CD14-positive monocyte (primary cell): ENCODE measurements at regions not wholly inside any gene's neighbourhood (a gene's known extent, or its start where the extent isn't known, plus 50 kb on each side); places are given as distances from the start of the nearest gene placed in this dataset.

ENCODE experiments used
- DNase-seq, 3 donors: peaks; one replicate each; pipeline ENCODE4 v3.0.0-alpha.2; 2011 to 2022
- H2AFZ ChIP-seq: 2 replicates; pipeline ENCODE4 v1.6.0; 2012; ENCODE audit warnings: mild to moderate bottlenecking, low read depth, low read length, inconsistent platforms; ENCODE audit not compliant: insufficient read depth, poor library complexity, severe bottlenecking
- H3K27ac ChIP-seq, 2 donors: 1 replicate in 1 of 2; 2 replicates in 1 of 2; pipeline ENCODE4 v1.5.1; 2012 to 2013; ENCODE audit warnings: low read length in 2 of 2, control low read depth in 1 of 2, inconsistent platforms in 1 of 2, low read depth in 1 of 2, mild to moderate bottlenecking in 1 of 2
- H3K27me3 ChIP-seq, 2 donors: one replicate each; pipeline versions ENCODE4 v1.6.0 to v1.6.1; 2011 to 2013; ENCODE audit warnings: low read length in 2 of 2; ENCODE audit not compliant: control insufficient read depth in 2 of 2, insufficient read depth in 2 of 2
- H3K36me3 ChIP-seq, 2 donors: replicated peaks in 1 of 2; 1 replicate in 1 of 2; 2 replicates in 1 of 2; pipeline versions ENCODE4 v1.5.1 to v1.6.1; 2012 to 2013; ENCODE audit warnings: low read length in 2 of 2, control low read depth in 1 of 2, inconsistent platforms in 1 of 2, mild to moderate bottlenecking in 1 of 2; ENCODE audit not compliant: insufficient read depth in 2 of 2, control insufficient read depth in 1 of 2
- H3K4me1 ChIP-seq, 2 donors: 1 replicate in 1 of 2; 2 replicates in 1 of 2; pipeline versions ENCODE4 v1.5.1 to v1.6.1; 2012 to 2013; ENCODE audit warnings: low read length in 2 of 2, control low read depth in 1 of 2, inconsistent platforms in 1 of 2, mild to moderate bottlenecking in 1 of 2, moderate library complexity in 1 of 2; ENCODE audit not compliant: insufficient read depth in 2 of 2, control insufficient read depth in 1 of 2
- H3K4me2 ChIP-seq: replicated peaks from 2 replicates; pipeline ENCODE3; 2012; ENCODE audit warnings: low read length, moderate library complexity, mild to moderate bottlenecking; ENCODE audit not compliant: poor library complexity, severe bottlenecking; ENCODE audit errors: extremely low read depth
- H3K4me3 ChIP-seq, 3 experiments: fragments of 200-600 bp in 1 of 3; sonication (generic) in 1 of 3; replicated peaks in 1 of 3; 1 replicate in 2 of 3; 2 replicates in 1 of 3; pipeline ENCODE4 v1.5.1; 2011 to 2013; ENCODE audit warnings: low read length in 3 of 3, mild to moderate bottlenecking in 3 of 3, control low read depth in 2 of 3, low read depth in 2 of 3, inconsistent platforms in 1 of 3, moderate library complexity in 1 of 3
- H3K79me2 ChIP-seq: 2 replicates; pipeline ENCODE4 v1.6.0; 2012; ENCODE audit warnings: mild to moderate bottlenecking, control low read depth, inconsistent platforms, low read length, moderate library complexity; ENCODE audit not compliant: insufficient read depth
- H3K9ac ChIP-seq: 2 replicates; pipeline ENCODE4 v1.6.0; 2017; ENCODE audit warnings: low read length, mild to moderate bottlenecking; ENCODE audit not compliant: insufficient read depth, poor library complexity, severe bottlenecking
- H3K9me3 ChIP-seq, 2 donors: replicated peaks in 1 of 2; 1 replicate in 1 of 2; 2 replicates in 1 of 2; pipeline versions ENCODE4 v1.5.1 to v1.6.1; 2012 to 2013; ENCODE audit warnings: low read length in 2 of 2, control low read depth in 1 of 2; ENCODE audit not compliant: control insufficient read depth in 1 of 2, insufficient read depth in 1 of 2
- H4K20me1 ChIP-seq: 2 replicates; pipeline ENCODE4 v1.6.0; 2012; ENCODE audit warnings: mild to moderate bottlenecking, low read length, control low read depth, moderate library complexity; ENCODE audit not compliant: insufficient read depth
- H3K27ac Mint-ChIP-seq, 7 donors: one replicate each; pipeline ENCODE4 v1.8.0; 2020; ENCODE audit warnings: mild to moderate bottlenecking in 7 of 7, mixed read lengths in 7 of 7, moderate library complexity in 6 of 7, inconsistent platforms in 2 of 7
- H3K27me3 Mint-ChIP-seq, 3 donors: one replicate each; pipeline ENCODE4 v1.8.0; 2021 to 2022; ENCODE audit warnings: low read depth in 3 of 3, mild to moderate bottlenecking in 3 of 3, mixed read lengths in 3 of 3, moderate library complexity in 3 of 3, inconsistent platforms in 1 of 3
- H3K36me3 Mint-ChIP-seq, 2 donors: one replicate each; pipeline ENCODE4 v1.8.0; 2020; ENCODE audit warnings: mixed read lengths in 2 of 2, inconsistent platforms in 1 of 2, mild to moderate bottlenecking in 1 of 2
- H3K4me1 Mint-ChIP-seq: one replicate; pipeline ENCODE4 v1.8.0; 2020; ENCODE audit warnings: mild to moderate bottlenecking, mixed read lengths
- H3K4me3 Mint-ChIP-seq, 2 donors: one replicate each; pipeline ENCODE4 v1.8.0; 2020; ENCODE audit warnings: mild to moderate bottlenecking in 2 of 2, mixed read lengths in 2 of 2, moderate library complexity in 1 of 2
- H3K9me3 Mint-ChIP-seq, 7 donors: one replicate each; pipeline ENCODE4 v1.8.0; 2020 to 2022; ENCODE audit warnings: mixed read lengths in 7 of 7, mild to moderate bottlenecking in 6 of 7, moderate library complexity in 6 of 7, inconsistent platforms in 2 of 7
- CTCF ChIP-seq: fragments of 200-600 bp; IDR thresholded peaks from one replicate; pipeline ENCODE4 v1.8.0; 2022; ENCODE audit warnings: antibody characterized with exemption, mild to moderate bottlenecking
- WGBS: methylation state at CpG from one replicate; pipeline ENCODE4 v1.1.5; 2013; ENCODE audit warnings: missing lambda C conversion rate; ENCODE audit not compliant: insufficient coverage; 5-methylcytosine and 5-hydroxymethylcytosine counted together
- intact Hi-C, 2 donors: fragments of 100-400 bp; cut with micrococcal nuclease; formaldehyde crosslinking; loops; one replicate each; pipeline versions ENCODE4 v1.15.0 to v1.15.1; 2023

- H2AFZ ChIP-seq, result no peak overlapping the region
- H3K4me3 Mint-ChIP-seq, result no peak overlapping the region
- H3K4me3 ChIP-seq, result no peak overlapping the region
- TF ChIP-seq CTCF, result no peak
- no peaks in the 10 kb centered on the region for H4K20me1 ChIP-seq
- H3K27me3 ChIP-seq, result no peaks in the 10 kb centered on the region
- H3K36me3 Mint-ChIP-seq, result no peaks in the 10 kb centered on the region
- H3K4me2 ChIP-seq, result no peak overlapping the region
- H3K36me3 ChIP-seq, result no peaks in the 10 kb centered on the region
- H3K79me2 ChIP-seq, result no peaks in the 10 kb centered on the region
- H3K9me3 ChIP-seq, result no peaks in the 10 kb centered on the region
- H3K9ac ChIP-seq, result no peak overlapping the region
- no peaks in the 10 kb centered on the region for H3K4me1 Mint-ChIP-seq
- peaks cover 0 to 7% (median 0%) of the 10 kb centered on the region in 7 donors for H3K9me3 Mint-ChIP-seq
- H3K27ac Mint-ChIP-seq, result no peak overlapping the region
- H3K4me1 ChIP-seq, result no peaks in the 10 kb centered on the region
- H3K27me3 Mint-ChIP-seq, result peaks cover 0 to 3% (median 1%) of the 10 kb centered on the region in 3 donors
- no peak for DNase-seq
- intact Hi-C loops, result no loop called here
- WGBS, result 71% methylated on average over 1 of the region's 2 CpGs
- H3K27ac ChIP-seq, result no peak overlapping the region
These were observed 381.0 kb upstream of the TSHZ3 start for GRCh38 chr19:31730270-31730669.

- peaks cover 0 to 3% (median 0%) of the 10 kb centered on the region in 7 donors for H3K9me3 Mint-ChIP-seq
- H3K27me3 Mint-ChIP-seq, result peaks cover 0 to 3% (median 0%) of the 10 kb centered on the region in 3 donors
- Histone ChIP-seq H3K4me1 (no peaks in the 10 kb centered on the region), H3K36me3 (no peaks in the 10 kb centered on the region), H4K20me1 (no peaks in the 10 kb centered on the region), H3K27me3 (no peaks in the 10 kb centered on the region), H2AFZ (no peak overlapping the region), H3K4me3 (no peak overlapping the region), H3K4me2 (no peak overlapping the region), H3K9me3 (no peaks in the 10 kb centered on the region), H3K27ac (no peak overlapping the region), H3K9ac (no peak overlapping the region), H3K79me2 (no peaks in the 10 kb centered on the region)
- DNase-seq, result no peak
- intact Hi-C loops, result no loop called here
- no peak overlapping the region for H3K4me3 Mint-ChIP-seq
- no peaks in the 10 kb centered on the region for H3K4me1 Mint-ChIP-seq
- H3K27ac Mint-ChIP-seq, result no peak overlapping the region
- no peak for TF ChIP-seq CTCF
- no peaks in the 10 kb centered on the region for H3K36me3 Mint-ChIP-seq
- 85% methylated on average over 8 of the region's 8 CpGs for WGBS
These were observed 384.4 kb upstream of the TSHZ3 start for GRCh38 chr19:31733591-31733990.
